H1 (cell line): ENCODE measurements at regions not wholly inside any gene's neighbourhood (a gene's known extent, or its start where the extent isn't known, plus 50 kb on each side); places are given as distances from the start of the nearest gene placed in this dataset.

ENCODE experiments used
- CTCF ChIA-PET: fragments of 300-600 bp; sonication (Branson Sonifier 250); formaldehyde crosslinking; loops from one replicate; lab custom pipeline; 2021; ENCODE audit not compliant: partially characterized antibody; lab: Charles Lee
- POLR2A ChIA-PET: fragments of 300-600 bp; sonication (Branson Sonifier 250); formaldehyde crosslinking; loops from one replicate; lab custom pipeline; 2021; ENCODE audit warnings: inconsistent platforms; ENCODE audit not compliant: partially characterized antibody; lab: Charles Lee
- DNase-seq, 2 experiments: peaks; one replicate each; pipeline versions ENCODE4 v3.0.0 to v3.0.0-alpha.2; 2010 to 2022; ENCODE audit warnings: low spot score in 2 of 2, low read depth in 1 of 2, mixed read lengths in 1 of 2
- FAIRE-seq: peaks from 2 replicates; lab custom pipeline; 2011; peaks lifted over from hg19 to GRCh38; lab: Jason Lieb, UNC
- H2AFZ ChIP-seq: 2 replicates; pipeline ENCODE4 v1.8.1; 2012; ENCODE audit warnings: low read length, inconsistent platforms
- H2AK5ac ChIP-seq: 2 replicates; pipeline ENCODE4 v1.6.1; 2013; ENCODE audit warnings: low read depth, low read length
- H2BK120ac ChIP-seq: replicated peaks from 2 replicates; pipeline ENCODE3; 2013; ENCODE audit warnings: low read depth, low read length, inconsistent platforms
- H2BK12ac ChIP-seq: 2 replicates; pipeline ENCODE4 v1.6.1; 2013; ENCODE audit warnings: low read depth, low read length
- H2BK15ac ChIP-seq: 2 replicates; pipeline ENCODE4 v1.6.1; 2013; ENCODE audit warnings: low read length
- H2BK20ac ChIP-seq: 2 replicates; pipeline ENCODE4 v1.6.1; 2013; ENCODE audit warnings: low read length
- H2BK5ac ChIP-seq: 2 replicates; pipeline ENCODE4 v1.6.1; 2013; ENCODE audit warnings: low read depth, low read length
- H3K14ac ChIP-seq: 2 replicates; pipeline ENCODE4 v1.6.1; 2013; ENCODE audit warnings: inconsistent platforms; ENCODE audit not compliant: insufficient read length
- H3K18ac ChIP-seq: 2 replicates; pipeline ENCODE4 v1.6.1; 2013; ENCODE audit warnings: low read length; ENCODE audit errors: extremely low read depth
- H3K23ac ChIP-seq: 2 replicates; pipeline ENCODE4 v1.6.1; 2013; ENCODE audit warnings: inconsistent platforms; ENCODE audit not compliant: insufficient read length
- H3K23me2 ChIP-seq: 2 replicates; pipeline ENCODE4 v1.6.1; 2013; ENCODE audit warnings: low read depth, low read length
- H3K27ac ChIP-seq: 2 replicates; pipeline ENCODE4 v1.6.1; 2011; ENCODE audit warnings: low read depth, low read length, inconsistent platforms
- H3K27me3 ChIP-seq, 4 experiments: replicated peaks in 1 of 4; 1 replicate in 1 of 4; 2 replicates in 3 of 4; pipeline versions ENCODE4 v1.6.1 to v1.8.1; 2011 to 2013; ENCODE audit warnings: low read length in 3 of 4, mild to moderate bottlenecking in 3 of 4, inconsistent platforms in 2 of 4, mixed read lengths in 2 of 4, moderate library complexity in 1 of 4; ENCODE audit not compliant: control insufficient read depth in 3 of 4, insufficient read depth in 3 of 4; ENCODE audit errors: extremely low read depth in 1 of 4
- H3K36me3 ChIP-seq, 4 experiments: 2 replicates each; pipeline versions ENCODE4 v1.6.1 to v1.8.1; 2011 to 2013; ENCODE audit warnings: mild to moderate bottlenecking in 4 of 4, low read length in 3 of 4, moderate library complexity in 2 of 4, control low read depth in 1 of 4, inconsistent platforms in 1 of 4; ENCODE audit not compliant: insufficient read depth in 4 of 4, control insufficient read depth in 2 of 4
- H3K4ac ChIP-seq: replicated peaks from 2 replicates; pipeline ENCODE3; 2013; ENCODE audit warnings: low read length, low read depth, mixed read lengths, inconsistent platforms; ENCODE audit not compliant: insufficient read length
- H3K4me1 ChIP-seq, 4 experiments: replicated peaks in 1 of 4; 1 replicate in 1 of 4; 2 replicates in 3 of 4; pipeline versions ENCODE4 v1.6.1 to v1.8.1; 2011 to 2013; ENCODE audit warnings: low read length in 3 of 4, inconsistent platforms in 2 of 4, mixed read lengths in 1 of 4; ENCODE audit not compliant: insufficient read depth in 4 of 4, control insufficient read depth in 3 of 4
- H3K4me2 ChIP-seq, 2 experiments: 2 replicates each; pipeline versions ENCODE4 v1.6.1 to v1.8.1; 2011 to 2013; ENCODE audit warnings: low read depth in 2 of 2, low read length in 2 of 2, control low read depth in 1 of 2, inconsistent platforms in 1 of 2, mild to moderate bottlenecking in 1 of 2; ENCODE audit not compliant: insufficient read depth in 1 of 2
- H3K4me3 ChIP-seq, 4 experiments: fragments of 200-600, 300-600 bp in 1 of 4; sonication (generic), shearing (Covaris generic), sonication (Bioruptor Twin) in 1 of 4; 2 replicates each; pipeline versions ENCODE4 v1.5.1 to v1.8.1; 2011 to 2016; ENCODE audit warnings: low read length in 4 of 4, low read depth in 3 of 4, control low read depth in 2 of 4, inconsistent platforms in 2 of 4, mild to moderate bottlenecking in 2 of 4, mixed read lengths in 1 of 4, moderate library complexity in 1 of 4; ENCODE audit not compliant: insufficient read depth in 2 of 4; ENCODE audit errors: extremely low read depth in 1 of 4
- H3K56ac ChIP-seq: replicated peaks from 2 replicates; pipeline ENCODE3; 2013; ENCODE audit warnings: low read depth, mild to moderate bottlenecking, mixed read lengths, low read length, inconsistent platforms; ENCODE audit not compliant: insufficient read length
- H3K79me1 ChIP-seq: 2 replicates; pipeline ENCODE4 v1.6.1; 2013; ENCODE audit warnings: low read depth, low read length, control low read depth
- H3K79me2 ChIP-seq, 2 experiments: 2 replicates each; pipeline versions ENCODE4 v1.6.1 to v1.8.1; 2012 to 2013; ENCODE audit warnings: low read length in 2 of 2, mild to moderate bottlenecking in 2 of 2, inconsistent platforms in 1 of 2; ENCODE audit not compliant: insufficient read depth in 2 of 2, control insufficient read depth in 1 of 2
- H3K9ac ChIP-seq, 4 experiments: replicated peaks in 1 of 4; 1 replicate in 1 of 4; 2 replicates in 3 of 4; pipeline versions ENCODE4 v1.6.1 to v1.8.1; 2011 to 2013; ENCODE audit warnings: low read depth in 3 of 4, low read length in 3 of 4, control low read depth in 2 of 4, mild to moderate bottlenecking in 2 of 4, moderate library complexity in 2 of 4, inconsistent platforms in 1 of 4; ENCODE audit errors: extremely low read depth in 1 of 4
- H3K9me3 ChIP-seq, 2 experiments: 2 replicates each; pipeline versions ENCODE4 v1.6.1 to v1.8.1; 2012 to 2013; ENCODE audit warnings: mild to moderate bottlenecking in 2 of 2, moderate library complexity in 2 of 2, control low read depth in 1 of 2, inconsistent platforms in 1 of 2, low read depth in 1 of 2, low read length in 1 of 2, mixed read lengths in 1 of 2; ENCODE audit not compliant: insufficient read depth in 2 of 2
- H4K20me1 ChIP-seq, 2 experiments: replicated peaks in 1 of 2; 2 replicates each; pipeline versions ENCODE3 to v1.8.1; 2011 to 2013; ENCODE audit warnings: inconsistent platforms in 2 of 2, low read length in 2 of 2, mild to moderate bottlenecking in 1 of 2; ENCODE audit not compliant: insufficient read depth in 2 of 2, control insufficient read depth in 1 of 2
- H4K5ac ChIP-seq: 2 replicates; pipeline ENCODE4 v1.6.1; 2013; ENCODE audit warnings: low read length, low read depth, mixed read lengths, inconsistent platforms; ENCODE audit not compliant: insufficient read length
- H4K8ac ChIP-seq: 2 replicates; pipeline ENCODE4 v1.8.0; 2013; ENCODE audit warnings: mild to moderate bottlenecking, moderate library complexity, low read length, inconsistent platforms; ENCODE audit not compliant: insufficient read depth; ENCODE audit errors: extremely low read depth
- H4K91ac ChIP-seq: replicated peaks from 2 replicates; pipeline ENCODE3; 2013; ENCODE audit warnings: low read length, mixed read lengths, inconsistent platforms; ENCODE audit not compliant: insufficient read length
- ATF3 ChIP-seq: IDR thresholded peaks from 2 replicates; pipeline ENCODE4 v1.6.1; 2011; ENCODE audit warnings: low read depth, mild to moderate bottlenecking, low read length; ENCODE audit not compliant: insufficient read depth
- KDM4A ChIP-seq: IDR thresholded peaks from one replicate; pipeline ENCODE4 v1.7.1; 2012; ENCODE audit warnings: low read depth, mild to moderate bottlenecking, moderate library complexity, low read length, inconsistent platforms; ENCODE audit not compliant: severe bottlenecking
- RFX5 ChIP-seq: IDR thresholded peaks from 2 replicates; pipeline ENCODE4 v1.6.1; 2011; ENCODE audit warnings: low read depth, low read length, improper control_type of control experiment, borderline replicate concordance
- TCF12 ChIP-seq: IDR thresholded peaks from 2 replicates; pipeline ENCODE4 v1.6.1; 2011; ENCODE audit warnings: low read depth, mild to moderate bottlenecking, low read length
- ZNF274 ChIP-seq: IDR thresholded peaks from 2 replicates; pipeline ENCODE4 v1.7.0; 2012; ENCODE audit warnings: low read length, borderline replicate concordance; ENCODE audit errors: extremely low read depth
- WGBS, 2 experiments: shearing (Covaris generic) in 1 of 2; methylation state at CpG; one replicate each; pipeline versions ENCODE4 v1.1.6 to v1.1.7; 2013 to 2015; ENCODE audit warnings: low lambda C conversion rate in 2 of 2, mixed read lengths in 2 of 2, inconsistent platforms in 1 of 2, low coverage in 1 of 2, missing lambda C conversion rate in 1 of 2; ENCODE audit not compliant: insufficient replicate concordance in 2 of 2, insufficient coverage in 1 of 2, insufficient read length in 1 of 2; ENCODE audit errors: extremely low coverage in 1 of 2, missing lambda C conversion rate in 1 of 2; 5-methylcytosine and 5-hydroxymethylcytosine counted together
- TF ChIP-seq, protein P1 (sequence below), 3 experiments: IDR thresholded peaks; 1 replicate in 2 of 3; 2 replicates in 1 of 3; pipeline versions ENCODE4 v1.5.1 to v1.6.1; 2011; ENCODE audit warnings: low read length in 3 of 3, mild to moderate bottlenecking in 3 of 3, inconsistent platforms in 2 of 3, low read depth in 1 of 3, moderate library complexity in 1 of 3; ENCODE audit not compliant: insufficient read depth in 1 of 3; ENCODE audit errors: control extremely low read depth in 1 of 3
- TF ChIP-seq, protein P2 (sequence below): IDR thresholded peaks from 2 replicates; pipeline ENCODE4 v1.6.1; 2012; ENCODE audit warnings: low read length, inconsistent platforms

DNA sequence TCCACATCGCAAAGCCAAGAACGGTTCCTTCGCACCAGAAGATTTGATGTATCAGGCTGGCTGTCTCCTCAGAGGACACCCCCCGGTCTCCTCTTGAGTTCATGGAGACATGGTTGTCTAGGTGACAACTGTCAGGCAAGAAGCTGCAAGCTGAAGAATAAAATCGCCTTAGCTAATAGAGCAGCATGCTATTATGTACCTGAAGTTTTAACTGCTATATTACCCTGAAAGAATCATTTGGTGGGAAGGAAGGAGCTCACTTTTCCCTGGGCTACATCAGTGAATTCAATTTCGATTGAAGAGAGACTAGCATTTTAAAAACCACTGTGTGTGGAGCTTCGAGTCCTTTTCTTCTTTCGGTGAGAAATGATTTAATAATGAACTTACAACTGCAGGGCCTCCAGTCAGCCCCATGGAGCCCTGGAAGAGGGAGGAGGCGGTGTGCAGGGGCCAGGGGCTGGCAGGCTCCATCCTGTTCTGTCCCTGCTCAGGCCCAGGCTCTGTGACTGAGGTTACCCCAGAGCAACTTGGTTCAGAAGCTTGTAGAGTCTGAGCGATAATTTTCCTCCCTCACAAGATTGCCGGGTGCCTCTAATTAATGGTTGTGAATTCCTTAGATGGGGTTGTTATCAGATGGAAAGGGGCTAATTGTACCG is 191.3 kb downstream of the MID1IP1 start:
- no peak overlapping the region for H3K14ac ChIP-seq
- H3K79me2 ChIP-seq, result no peaks in the 10 kb centered on the region
- FAIRE-seq (no peak), DNase-seq (no peak)
- no peak overlapping the region for H2AK5ac ChIP-seq
- H4K91ac ChIP-seq, result no peak overlapping the region
- no peak overlapping the region for H3K56ac ChIP-seq
- no peak overlapping the region for H2BK5ac ChIP-seq
- H3K4me2 ChIP-seq, result no peak overlapping the region
- no peak overlapping the region for H3K18ac ChIP-seq
- H3K9ac ChIP-seq, result no peak overlapping the region
- H3K4me3 ChIP-seq, result no peak overlapping the region
- H2AFZ ChIP-seq, result no peak overlapping the region
- no peak overlapping the region for H4K5ac ChIP-seq
- H3K27me3 ChIP-seq, result no peaks in the 10 kb centered on the region
- no peaks in the 10 kb centered on the region for H3K36me3 ChIP-seq
- H4K8ac ChIP-seq, result no peak overlapping the region; the same call in 1 of the 2 replicates
- ChIA-PET CTCF (interaction anchor here (0.7 to 1.5 kb wide), 3 partner anchors 15 to 238 kb away, joined by 3 to 4 read pairs (median 3); no protein-coding TSS in a partner anchor), POLR2A (no interaction called here)
- no peaks in the 10 kb centered on the region for H3K23me2 ChIP-seq
- H3K4ac ChIP-seq, result no peak overlapping the region
- no peak overlapping the region for H2BK120ac ChIP-seq
- no peak overlapping the region for H3K27ac ChIP-seq
- H2BK20ac ChIP-seq, result no peak overlapping the region
- WGBS, 2 experiments, result 95% methylated on average over 10 of the region's 12 CpGs; no CpG with 5 or more reads in 1 of the 2 experiments
- H3K4me1 ChIP-seq, result no peaks in the 10 kb centered on the region
- no peak overlapping the region for H3K23ac ChIP-seq
- H2BK15ac ChIP-seq, result no peak overlapping the region
- no peaks in the 10 kb centered on the region for H4K20me1 ChIP-seq
- no peak overlapping the region for H2BK12ac ChIP-seq
- no peaks in the 10 kb centered on the region for H3K9me3 ChIP-seq
- no peaks in the 10 kb centered on the region for H3K79me1 ChIP-seq
- TF ChIP-seq TCF12 (no peak), RFX5 (no peak), ZNF274 (no peak), KDM4A (no peak), ATF3 (no peak)
- TF ChIP-seq, protein P1, sequence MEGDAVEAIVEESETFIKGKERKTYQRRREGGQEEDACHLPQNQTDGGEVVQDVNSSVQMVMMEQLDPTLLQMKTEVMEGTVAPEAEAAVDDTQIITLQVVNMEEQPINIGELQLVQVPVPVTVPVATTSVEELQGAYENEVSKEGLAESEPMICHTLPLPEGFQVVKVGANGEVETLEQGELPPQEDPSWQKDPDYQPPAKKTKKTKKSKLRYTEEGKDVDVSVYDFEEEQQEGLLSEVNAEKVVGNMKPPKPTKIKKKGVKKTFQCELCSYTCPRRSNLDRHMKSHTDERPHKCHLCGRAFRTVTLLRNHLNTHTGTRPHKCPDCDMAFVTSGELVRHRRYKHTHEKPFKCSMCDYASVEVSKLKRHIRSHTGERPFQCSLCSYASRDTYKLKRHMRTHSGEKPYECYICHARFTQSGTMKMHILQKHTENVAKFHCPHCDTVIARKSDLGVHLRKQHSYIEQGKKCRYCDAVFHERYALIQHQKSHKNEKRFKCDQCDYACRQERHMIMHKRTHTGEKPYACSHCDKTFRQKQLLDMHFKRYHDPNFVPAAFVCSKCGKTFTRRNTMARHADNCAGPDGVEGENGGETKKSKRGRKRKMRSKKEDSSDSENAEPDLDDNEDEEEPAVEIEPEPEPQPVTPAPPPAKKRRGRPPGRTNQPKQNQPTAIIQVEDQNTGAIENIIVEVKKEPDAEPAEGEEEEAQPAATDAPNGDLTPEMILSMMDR (IDR thresholded peaks at IDR 0.05; ENCODE audit: control extremely low read depth in 1 of 3, insufficient read depth in 1 of 3, low read depth in 1 of 3, low read length in 3 of 3), result no peak
- TF ChIP-seq, protein P2, sequence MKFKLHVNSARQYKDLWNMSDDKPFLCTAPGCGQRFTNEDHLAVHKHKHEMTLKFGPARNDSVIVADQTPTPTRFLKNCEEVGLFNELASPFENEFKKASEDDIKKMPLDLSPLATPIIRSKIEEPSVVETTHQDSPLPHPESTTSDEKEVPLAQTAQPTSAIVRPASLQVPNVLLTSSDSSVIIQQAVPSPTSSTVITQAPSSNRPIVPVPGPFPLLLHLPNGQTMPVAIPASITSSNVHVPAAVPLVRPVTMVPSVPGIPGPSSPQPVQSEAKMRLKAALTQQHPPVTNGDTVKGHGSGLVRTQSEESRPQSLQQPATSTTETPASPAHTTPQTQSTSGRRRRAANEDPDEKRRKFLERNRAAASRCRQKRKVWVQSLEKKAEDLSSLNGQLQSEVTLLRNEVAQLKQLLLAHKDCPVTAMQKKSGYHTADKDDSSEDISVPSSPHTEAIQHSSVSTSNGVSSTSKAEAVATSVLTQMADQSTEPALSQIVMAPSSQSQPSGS, result no peak
